GM18867 (cell line): ENCODE measurements at regions not wholly inside any gene's neighbourhood (a gene's known extent, or its start where the extent isn't known, plus 50 kb on each side); places are given as distances from the start of the nearest gene placed in this dataset.
"Not testable (repeated sequence)": the region's sequence is repeated elsewhere in the genome, so short reads cannot be mapped to it uniquely, and the experiment has no call there.

Source experiments
- ATAC-seq: cut with Tn5 transposase; IDR thresholded peaks from one replicate; pipeline ENCODE4 v1.9.1; 2021; ENCODE audit warnings: mild to moderate bottlenecking, moderate library complexity; ENCODE audit not compliant: unreplicated experiment

- no peak for ATAC-seq
Observed at GRCh38 chr9:73095425-73095824, 56.2 kb upstream of the ANXA1 start.

- peak; percentile 56 for ATAC-seq
Observed at GRCh38 chr9:73093740-73094379, 57.8 kb upstream of the ANXA1 start.

- ATAC-seq: no peak
Observed at GRCh38 chr9:73093016-73093739, 58.5 kb upstream of the ANXA1 start.

DNA sequence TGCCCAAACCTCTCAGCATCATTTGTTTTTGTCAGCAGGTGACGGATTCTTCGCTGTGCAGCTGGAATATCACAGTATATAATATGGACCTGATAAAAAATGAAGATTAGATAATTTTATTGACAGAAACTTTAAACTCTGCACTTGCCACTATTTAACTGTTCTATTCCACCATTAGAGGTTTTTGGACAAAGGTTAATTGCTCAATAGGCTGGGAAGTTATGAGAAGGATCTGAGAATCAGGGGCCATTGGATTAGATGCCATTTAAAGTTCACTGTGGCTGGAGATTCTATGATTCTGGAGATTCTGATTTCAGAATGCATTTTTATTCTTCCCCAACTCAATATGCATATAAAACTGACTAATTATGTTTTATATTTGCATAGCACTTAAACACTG, 59.8 kb upstream of the ANXA1 start:
- no peak for ATAC-seq

DNA sequence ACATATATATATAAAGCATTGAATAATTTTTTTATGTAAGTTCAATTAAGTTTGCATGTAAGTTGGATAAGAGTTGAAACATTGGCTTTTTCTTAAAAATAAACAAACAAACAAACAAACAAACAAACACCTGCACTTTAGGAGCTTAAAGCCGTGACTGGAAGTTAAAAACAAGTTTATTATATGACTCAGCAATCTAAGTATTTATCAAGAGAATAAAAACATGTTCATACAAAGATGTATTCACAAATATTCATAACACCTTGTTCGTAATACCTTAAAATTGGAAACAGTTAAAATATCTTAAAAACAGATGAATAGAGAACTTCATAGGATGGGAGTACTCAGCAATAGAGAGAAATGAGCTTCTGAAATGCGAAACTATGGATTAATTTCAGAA, 61.5 kb upstream of the ANXA1 start:
- ATAC-seq: no peak

- no peak for ATAC-seq
Observed at GRCh38 chr9:73089304-73089985, 62.2 kb upstream of the ANXA1 start.

DNA sequence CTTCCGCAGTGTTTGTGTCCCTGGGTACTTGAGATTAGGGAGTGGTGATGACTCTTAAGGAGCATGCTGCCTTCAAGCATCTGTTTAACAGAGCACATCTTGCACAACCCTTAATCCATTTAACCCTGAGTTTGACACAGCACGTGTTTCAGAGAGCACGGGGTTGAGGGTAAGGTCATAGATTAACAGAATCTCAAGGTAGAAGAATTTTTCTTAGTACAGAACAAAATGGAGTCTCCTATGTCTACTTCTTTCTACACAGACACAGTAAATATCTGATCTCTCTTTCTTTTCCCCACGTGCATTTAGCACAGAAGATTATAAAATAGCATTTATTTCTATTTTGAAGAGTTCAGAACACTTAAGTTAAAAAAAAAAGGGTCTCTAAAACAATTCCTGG, 63.8 kb upstream of the ANXA1 start:
- not testable (repeated sequence) for ATAC-seq

DNA sequence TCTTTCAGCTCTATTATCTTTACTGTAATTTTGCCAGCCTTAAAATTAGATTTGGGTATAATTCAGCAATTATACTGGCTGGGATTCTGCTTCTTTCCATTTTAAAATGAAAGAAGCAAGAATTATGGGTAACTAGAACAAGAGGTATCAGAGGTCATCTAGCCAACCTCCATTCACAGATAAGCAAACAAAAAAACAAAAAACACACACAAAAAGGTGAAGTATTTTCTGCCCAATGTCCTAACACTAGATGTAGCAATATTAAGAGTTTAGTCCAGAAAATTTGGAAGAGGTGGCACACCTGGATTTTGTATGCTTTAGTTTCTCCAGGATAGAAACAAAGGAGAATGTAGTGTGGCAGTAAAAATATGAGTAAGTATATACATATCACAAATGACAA, 68.1 kb upstream of the ANXA1 start:
- no peak for ATAC-seq

- ATAC-seq: peak; percentile 75
Observed at GRCh38 chr9:73081979-73082657, 69.5 kb upstream of the ANXA1 start.

- ATAC-seq: no peak
Observed at GRCh38 chr9:73080110-73080694, 71.5 kb upstream of the ANXA1 start.

GRCh38 chr9:73079326-73079725, 72.3 kb upstream of the ANXA1 start:
- no peak for ATAC-seq

- no peak for ATAC-seq
Observed at GRCh38 chr9:73077625-73078030, 74.0 kb upstream of the ANXA1 start.

DNA sequence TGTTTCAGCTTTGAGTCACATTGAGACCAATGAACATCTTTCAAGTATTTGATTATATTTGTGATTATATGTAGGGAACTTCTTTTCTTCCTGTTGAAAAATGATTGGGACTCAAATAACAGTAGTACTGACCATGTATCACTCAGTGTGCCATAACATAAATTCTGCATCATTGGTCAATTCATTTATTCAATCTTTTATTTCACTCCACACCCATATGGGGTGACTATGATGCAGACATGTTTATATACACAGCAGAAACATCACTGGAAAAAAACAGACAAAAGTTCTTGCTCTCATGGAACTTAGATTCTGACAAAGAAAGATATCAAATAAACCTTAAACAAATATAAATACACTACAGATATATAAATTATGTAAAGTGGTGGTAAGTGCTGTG, 74.7 kb upstream of the ANXA1 start:
- no peak for ATAC-seq

DNA sequence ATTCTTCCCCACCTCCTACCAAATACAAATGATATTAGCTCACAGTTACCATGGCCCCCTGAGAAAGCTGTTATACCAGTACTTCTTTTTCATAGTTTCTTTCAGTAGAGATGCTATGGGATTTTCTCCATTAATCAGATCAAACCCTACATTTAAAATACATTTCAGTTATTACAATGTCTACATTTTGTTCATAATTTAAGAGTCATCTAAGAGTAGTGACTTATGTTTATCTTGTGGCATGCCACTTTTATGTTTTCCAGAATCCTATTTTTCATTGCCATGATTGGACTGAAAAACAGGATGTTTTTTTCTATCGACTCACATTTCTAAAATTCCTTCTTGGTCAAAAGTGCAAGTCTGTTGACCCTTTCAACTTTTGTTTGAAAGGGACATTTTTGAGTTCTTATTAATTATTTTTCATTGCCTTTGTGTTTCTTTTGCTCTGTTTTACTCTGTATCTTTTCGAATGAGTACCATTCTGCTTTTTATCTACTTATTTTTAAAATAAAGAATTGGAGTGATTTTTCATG, 77.4 kb upstream of the ANXA1 start:
- ATAC-seq: no peak

GRCh38 chr9:73073337-73074175, 78.1 kb upstream of the ANXA1 start:
- no peak for ATAC-seq

GRCh38 chr9:73067074-73067473, 84.6 kb upstream of the ANXA1 start:
- no peak for ATAC-seq

DNA sequence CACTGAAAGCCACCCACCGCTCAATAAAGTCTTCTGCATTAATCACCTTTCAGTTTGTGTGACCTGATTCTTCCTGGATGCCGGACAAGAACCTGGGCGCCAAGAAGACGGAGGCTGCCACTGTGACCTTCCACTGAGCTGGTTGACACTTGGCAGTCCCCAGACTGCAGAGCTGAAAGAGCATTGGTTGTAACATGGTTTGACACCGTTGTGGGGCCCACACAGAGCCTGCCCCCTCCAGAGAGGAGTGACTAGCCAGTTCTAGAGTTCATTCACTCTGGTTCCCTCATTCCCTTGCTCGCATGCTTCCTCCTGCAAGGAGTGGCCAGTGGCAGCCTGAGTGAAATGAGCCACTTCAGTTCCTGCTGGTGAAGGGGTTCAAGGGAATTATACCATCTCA, 86.2 kb upstream of the ANXA1 start:
- ATAC-seq: no peak

GRCh38 chr9:73064315-73064714, 87.3 kb upstream of the ANXA1 start:
- no peak for ATAC-seq

- ATAC-seq: no peak
Observed at GRCh38 chr9:73061146-73061545, 90.5 kb upstream of the ANXA1 start.

- no peak for ATAC-seq
Observed at GRCh38 chr9:73059247-73059646, 92.4 kb upstream of the ANXA1 start.
